GM12865 (cell line): ENCODE measurements at regions not wholly inside any gene's neighbourhood (a gene's known extent, or its start where the extent isn't known, plus 50 kb on each side); places are given as distances from the start of the nearest gene placed in this dataset.
"Not testable (repeated sequence)": the region's sequence is repeated elsewhere in the genome, so short reads cannot be mapped to it uniquely, and the experiment has no call there.

Experiments
- DNase-seq: peaks from one replicate; pipeline ENCODE4 v3.0.0; 2010; ENCODE audit warnings: low read depth
- H3K4me3 ChIP-seq: 2 replicates; pipeline ENCODE4 v1.5.1; 2011; ENCODE audit warnings: mild to moderate bottlenecking, low read depth, low read length, control low read depth
- CTCF ChIP-seq: IDR thresholded peaks from 2 replicates; pipeline ENCODE4 v1.5.1; 2011; ENCODE audit warnings: low read length, control low read depth, low read depth, inconsistent platforms; ENCODE audit not compliant: insufficient read depth; ENCODE audit errors: missing control alignments

- no peak overlapping the region for H3K4me3 ChIP-seq
- DNase-seq, result no peak
- no peak for TF ChIP-seq CTCF
Observed at GRCh38 chr5:15103864-15104263, 232.3 kb upstream of the ANKH start.

- H3K4me3 ChIP-seq, result no peak overlapping the region
- no peak for TF ChIP-seq CTCF
- DNase-seq, result no peak
Observed at GRCh38 chr5:15103130-15103529, 231.6 kb upstream of the ANKH start.

GRCh38 chr5:15097552-15097951 is 226.0 kb upstream of the ANKH start:
- no peak for DNase-seq
- H3K4me3 ChIP-seq, result no peak overlapping the region
- no peak for TF ChIP-seq CTCF

GRCh38 chr5:15096686-15097085 is 225.1 kb upstream of the ANKH start:
- DNase-seq, H3K4me3 ChIP-seq: not testable (repeated sequence)

GRCh38 chr5:15092801-15093200 is 221.2 kb upstream of the ANKH start:
- DNase-seq, result no peak
- no peak for TF ChIP-seq CTCF

GRCh38 chr5:15085671-15086070 is 214.1 kb upstream of the ANKH start:
- H3K4me3 ChIP-seq, result no peak overlapping the region
- TF ChIP-seq CTCF, result no peak
- DNase-seq, result no peak

More at GRCh38 chr5:15092801-15093200, 221.2 kb upstream of the ANKH start:
- no peak overlapping the region for H3K4me3 ChIP-seq

GRCh38 chr5:15082096-15082495 is 210.5 kb upstream of the ANKH start:
- no peak for DNase-seq
- TF ChIP-seq CTCF, result no peak
- no peak overlapping the region for H3K4me3 ChIP-seq

GRCh38 chr5:15080219-15080618 is 208.6 kb upstream of the ANKH start:
- TF ChIP-seq CTCF, result no peak
- no peak for DNase-seq
- H3K4me3 ChIP-seq, result no peak overlapping the region
